ENCODE measurements at regions not wholly inside any gene's neighbourhood (a gene's known extent, or its start where the extent isn't known, plus 50 kb on each side); places are given as distances from the start of the nearest gene placed in this dataset.

- no peak for ATAC-seq
- TF ChIP-seq GLIS3 (CRISPR knock-in tag; IDR thresholded peaks at IDR 0.05): no peak
- TF ChIP-seq ZFP3 (CRISPR knock-in tag; IDR thresholded peaks at IDR 0.05): no peak
- TF ChIP-seq TSHZ2 (CRISPR knock-in tag; IDR thresholded peaks at IDR 0.05): no peak
- no peak for TF ChIP-seq POU6F1 (CRISPR knock-in tag; IDR thresholded peaks at IDR 0.05; ENCODE audit: borderline replicate concordance, low read depth)
- TF ChIP-seq ARNTL (CRISPR knock-in tag; IDR thresholded peaks at IDR 0.05; ENCODE audit: borderline replicate concordance, low read depth): no peak
- TF ChIP-seq ZNF70 (CRISPR knock-in tag; IDR thresholded peaks at IDR 0.05): no peak
Observed at GRCh38 chr15:25249236-25250010, 189.4 kb downstream of the UBE3A start.

- TF ChIP-seq SNAI2 (CRISPR knock-in tag; IDR thresholded peaks at IDR 0.05) (no peak), GLIS3 (CRISPR knock-in tag; IDR thresholded peaks at IDR 0.05) (no peak), ZNF8 (CRISPR knock-in tag; IDR thresholded peaks at IDR 0.05) (no peak), ZC3H10 (CRISPR knock-in tag; IDR thresholded peaks at IDR 0.05) (no peak), ZFP3 (CRISPR knock-in tag; IDR thresholded peaks at IDR 0.05) (no peak), OSR1 (CRISPR knock-in tag; IDR thresholded peaks at IDR 0.05) (no peak), TSHZ2 (CRISPR knock-in tag; IDR thresholded peaks at IDR 0.05) (no peak)
- TF ChIP-seq, protein P1, sequence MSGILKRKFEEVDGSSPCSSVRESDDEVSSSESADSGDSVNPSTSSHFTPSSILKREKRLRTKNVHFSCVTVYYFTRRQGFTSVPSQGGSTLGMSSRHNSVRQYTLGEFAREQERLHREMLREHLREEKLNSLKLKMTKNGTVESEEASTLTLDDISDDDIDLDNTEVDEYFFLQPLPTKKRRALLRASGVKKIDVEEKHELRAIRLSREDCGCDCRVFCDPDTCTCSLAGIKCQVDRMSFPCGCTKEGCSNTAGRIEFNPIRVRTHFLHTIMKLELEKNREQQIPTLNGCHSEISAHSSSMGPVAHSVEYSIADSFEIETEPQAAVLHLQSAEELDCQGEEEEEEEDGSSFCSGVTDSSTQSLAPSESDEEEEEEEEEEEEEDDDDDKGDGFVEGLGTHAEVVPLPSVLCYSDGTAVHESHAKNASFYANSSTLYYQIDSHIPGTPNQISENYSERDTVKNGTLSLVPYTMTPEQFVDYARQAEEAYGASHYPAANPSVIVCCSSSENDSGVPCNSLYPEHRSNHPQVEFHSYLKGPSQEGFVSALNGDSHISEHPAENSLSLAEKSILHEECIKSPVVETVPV (CRISPR knock-in tag; IDR thresholded peaks at IDR 0.05): no peak
- no peak for ATAC-seq
Observed at GRCh38 chr15:25250011-25250596, 188.7 kb downstream of the UBE3A start.

DNA sequence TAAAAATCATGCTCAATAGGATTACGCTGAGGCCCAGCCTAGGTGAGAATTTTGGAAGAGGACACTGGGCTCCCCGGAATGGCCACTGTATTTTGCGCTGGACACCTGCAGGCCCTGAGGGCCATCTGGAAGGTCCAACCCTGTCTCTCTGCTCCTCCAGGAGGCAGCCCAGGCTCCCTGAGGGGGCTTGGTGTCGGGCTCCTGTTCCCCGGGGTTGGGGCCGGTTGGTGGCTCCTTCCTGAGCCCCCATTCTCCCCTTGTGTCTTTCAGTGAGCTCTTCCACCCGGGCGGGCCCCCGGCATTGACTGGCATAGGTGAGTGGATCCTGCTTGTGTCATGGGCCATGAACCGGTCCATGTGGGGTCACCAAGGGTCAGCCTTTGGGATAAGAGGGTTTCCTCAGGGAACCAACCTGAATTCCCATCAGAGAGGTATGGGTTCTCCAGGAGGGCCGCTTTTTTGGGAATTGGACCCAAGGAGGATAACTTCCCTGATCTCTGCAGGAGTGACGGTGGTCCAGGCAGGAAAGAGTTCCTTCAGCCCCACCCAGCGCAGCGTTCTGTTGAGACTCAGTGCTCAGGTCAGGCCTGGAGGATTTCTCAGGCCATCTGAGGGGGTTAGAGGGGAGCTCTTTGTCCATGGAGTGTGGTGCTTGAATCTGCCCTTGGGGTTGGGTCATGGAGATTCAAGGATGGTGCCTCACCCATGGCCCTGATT lies 187.8 kb downstream of the UBE3A start:
- ATAC-seq: no peak

DNA sequence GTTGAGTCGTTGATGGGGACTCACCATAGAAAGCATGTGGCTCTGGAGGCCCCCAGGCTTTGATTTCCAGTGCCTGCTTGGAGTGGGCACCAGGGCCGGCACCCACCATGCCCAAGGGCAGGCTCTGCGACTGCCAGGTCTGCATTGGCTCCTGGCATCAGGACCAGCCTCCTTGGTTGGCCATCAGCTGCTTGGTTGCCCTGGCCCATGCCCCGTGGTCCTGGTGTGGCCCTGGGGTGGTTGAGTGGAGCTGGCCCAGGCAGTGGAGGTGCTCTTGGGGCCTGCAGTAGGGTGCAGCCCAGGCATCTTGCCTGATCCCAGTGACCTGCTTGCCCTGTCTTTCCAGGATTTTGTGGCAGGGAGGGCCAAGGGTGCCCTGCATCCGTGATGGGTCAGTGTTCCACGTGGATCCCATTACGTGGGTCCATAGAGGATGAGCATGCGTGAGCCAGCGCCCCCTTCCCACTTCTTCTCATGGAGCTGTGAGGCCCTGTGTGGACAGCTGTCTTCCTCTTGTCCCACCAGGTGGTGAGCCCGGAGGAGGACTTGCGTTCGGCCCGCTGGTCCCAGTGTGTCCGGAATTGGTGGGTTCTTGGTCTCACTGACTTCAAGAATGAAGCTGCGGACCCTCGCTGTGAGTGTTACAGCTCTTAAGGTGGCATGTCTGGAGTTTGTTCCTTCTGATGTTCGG lies 187.0 kb downstream of the UBE3A start:
- ATAC-seq: no peak
- no peak for TF ChIP-seq TSHZ2 (CRISPR knock-in tag; IDR thresholded peaks at IDR 0.05)
- no peak for TF ChIP-seq ZNF8 (CRISPR knock-in tag; IDR thresholded peaks at IDR 0.05)
- no peak for TF ChIP-seq GLIS3 (CRISPR knock-in tag; IDR thresholded peaks at IDR 0.05)
- TF ChIP-seq RARB (CRISPR knock-in tag; IDR thresholded peaks at IDR 0.05): no peak
- TF ChIP-seq CSDC2 (CRISPR knock-in tag; IDR thresholded peaks at IDR 0.05): no peak
- TF ChIP-seq POU6F1 (CRISPR knock-in tag; IDR thresholded peaks at IDR 0.05; ENCODE audit: borderline replicate concordance, low read depth): no peak
- no peak for TF ChIP-seq PPARA (CRISPR knock-in tag; IDR thresholded peaks at IDR 0.05; ENCODE audit: borderline replicate concordance)
- no peak for TF ChIP-seq BACH2 (CRISPR knock-in tag; IDR thresholded peaks at IDR 0.05; ENCODE audit: borderline replicate concordance)
- no peak for TF ChIP-seq ARNTL (CRISPR knock-in tag; IDR thresholded peaks at IDR 0.05; ENCODE audit: borderline replicate concordance, low read depth)
- TF ChIP-seq ZC3H10 (CRISPR knock-in tag; IDR thresholded peaks at IDR 0.05): no peak
- no peak for TF ChIP-seq ZFP3 (CRISPR knock-in tag; IDR thresholded peaks at IDR 0.05)

More for the DNA sequence above, 187.8 kb downstream of the UBE3A start:
- TF ChIP-seq ESRRG (CRISPR knock-in tag; IDR thresholded peaks at IDR 0.05): no peak
